Islet precursor cell (in vitro differentiated cells): ENCODE measurements at regions not wholly inside any gene's neighbourhood (a gene's known extent, or its start where the extent isn't known, plus 50 kb on each side); places are given as distances from the start of the nearest gene placed in this dataset.
A peak's percentile ranks its signal among the peaks of the same experiment; 100 is the strongest.
"Not testable (repeated sequence)": the region's sequence is repeated elsewhere in the genome, so short reads cannot be mapped to it uniquely, and the experiment has no call there.

Experiments used
- DNase-seq: peaks from one replicate; pipeline ENCODE4 v3.0.0-alpha.2; 2018

DNA sequence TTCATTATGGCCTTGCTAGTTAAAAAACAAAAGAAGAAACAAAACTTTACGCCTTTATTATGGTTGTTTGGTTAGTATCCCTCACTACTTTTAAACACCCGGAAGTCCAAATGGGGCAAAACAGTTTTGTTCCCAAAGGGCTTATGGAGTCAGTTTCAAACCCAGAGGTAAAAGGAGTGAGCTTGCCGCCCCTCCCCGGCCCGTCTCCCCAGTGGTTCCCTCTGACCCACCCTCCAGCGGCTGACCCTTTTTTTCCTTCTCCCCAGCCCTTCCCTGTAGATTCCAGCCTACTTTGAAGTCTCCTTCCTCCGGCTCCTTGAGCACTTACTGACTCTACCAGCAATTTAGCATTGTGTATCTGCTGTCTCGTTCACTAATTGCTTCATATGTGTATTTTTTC lies 209.2 kb downstream of the ICOS start:
- peak; percentile 73 for DNase-seq

DNA sequence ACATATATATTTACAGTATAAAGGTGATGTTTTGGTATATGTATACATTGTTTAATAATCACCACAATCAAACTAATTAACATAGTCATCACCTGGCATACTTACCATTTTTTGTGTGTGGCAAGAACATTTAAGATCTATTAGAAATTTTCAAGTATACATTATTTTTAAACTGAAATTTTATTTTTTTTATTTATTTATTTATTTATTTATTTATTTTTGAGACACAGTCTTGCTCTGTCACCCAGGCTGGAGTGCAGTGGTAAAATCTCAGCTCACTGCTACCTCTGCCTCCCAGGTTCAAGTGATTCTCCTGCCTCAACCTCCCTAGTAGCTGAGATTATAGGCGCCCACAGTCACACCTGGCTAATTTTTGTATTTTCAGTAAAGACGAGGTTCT lies 210.5 kb downstream of the ICOS start:
- DNase-seq = not testable (repeated sequence)

DNA sequence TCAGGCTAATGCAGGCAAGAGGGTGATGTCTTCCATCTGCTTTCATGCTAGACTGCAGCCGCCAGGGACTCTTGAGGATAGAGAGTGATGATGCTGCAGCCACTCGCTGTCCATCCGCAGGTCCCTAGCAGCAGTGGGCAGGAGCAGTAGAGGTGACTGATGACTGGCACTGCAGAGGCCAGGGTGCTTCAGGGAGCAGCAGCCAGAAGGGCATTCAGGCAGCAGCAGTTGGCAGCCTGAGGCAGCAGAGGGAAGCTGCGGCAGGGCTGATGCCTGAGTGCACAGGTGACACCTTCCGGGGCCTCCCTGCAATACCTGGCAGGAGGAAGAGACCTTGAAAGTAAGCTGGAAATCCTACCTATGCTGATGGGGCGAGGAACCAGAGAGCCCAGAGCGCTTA lies 214.2 kb downstream of the ICOS start:
- no peak for DNase-seq

DNA sequence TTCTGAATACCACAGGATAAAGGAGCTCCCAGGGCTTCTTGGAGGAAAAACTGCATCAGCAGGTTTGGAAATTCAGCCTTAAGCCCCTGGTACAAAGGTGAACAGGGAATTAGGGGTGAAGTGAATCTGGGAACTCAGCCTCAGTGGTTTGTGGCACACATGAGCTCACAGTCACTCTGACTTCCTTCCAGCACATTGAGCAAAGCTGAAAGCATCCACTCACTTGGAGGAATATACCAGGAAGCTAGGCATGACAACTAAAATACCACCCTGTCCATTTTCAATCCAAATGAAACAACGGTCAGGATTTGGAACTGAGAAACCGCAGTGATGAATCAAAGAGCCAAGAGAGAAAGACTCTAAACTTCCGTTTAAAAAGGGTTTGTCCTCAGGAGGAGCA lies 216.1 kb downstream of the ICOS start:
- DNase-seq = no peak

DNA sequence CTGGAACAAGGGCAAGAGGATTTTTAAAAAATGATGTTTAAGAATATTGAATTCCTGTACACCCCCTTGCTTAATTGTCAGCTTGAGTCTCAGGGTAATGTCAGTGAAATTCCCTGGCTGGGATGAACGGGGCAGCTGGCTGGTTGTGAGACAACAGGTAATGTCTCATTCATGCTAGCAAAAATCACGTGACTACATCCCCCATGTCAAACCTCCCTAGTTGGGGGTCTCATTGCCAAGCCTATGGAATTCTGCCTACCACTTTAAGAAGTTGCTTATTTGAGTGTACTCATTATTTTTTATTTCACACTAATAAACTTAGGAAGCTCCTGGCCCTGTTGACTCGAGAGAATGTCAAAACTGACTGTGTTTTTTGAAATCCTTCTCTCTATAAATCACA lies 218.3 kb downstream of the ICOS start:
- DNase-seq = no peak

DNA sequence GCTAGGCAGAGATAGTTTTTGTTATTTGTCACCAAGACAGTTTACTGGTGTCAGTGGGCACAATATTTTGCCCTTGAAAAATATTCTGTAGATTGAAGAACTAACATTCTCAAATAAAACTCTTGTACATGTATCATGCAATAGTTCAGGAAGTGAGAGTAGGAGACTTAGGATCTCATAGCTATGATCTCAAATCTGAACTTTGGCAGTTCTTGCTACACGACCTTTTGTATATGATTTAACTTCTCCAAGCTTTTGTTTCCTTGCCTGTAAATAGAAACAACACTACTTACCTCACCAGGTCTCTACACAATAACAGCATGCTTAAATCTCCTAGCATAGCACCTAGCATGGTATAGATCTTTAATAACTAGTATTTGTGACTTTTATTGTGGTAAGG lies 219.9 kb downstream of the ICOS start:
- DNase-seq = no peak

DNA sequence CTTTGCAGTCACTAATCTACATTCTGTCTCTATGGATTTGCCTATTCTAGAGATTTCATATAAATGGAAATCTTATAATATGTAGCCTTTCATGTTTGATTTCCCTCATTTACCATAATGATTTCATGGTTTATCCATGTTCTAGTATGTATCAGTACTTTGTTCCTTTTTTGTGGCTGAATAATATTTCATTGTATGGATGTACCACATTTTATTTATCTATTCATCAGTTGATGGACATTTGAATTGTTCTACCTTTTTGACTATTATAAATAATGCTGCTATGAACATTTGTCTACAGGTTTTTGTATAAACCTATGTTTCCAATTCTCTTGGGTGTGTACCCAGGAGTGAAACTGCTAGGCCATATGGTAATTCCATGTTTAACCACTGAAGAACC lies 221.1 kb downstream of the ICOS start:
- DNase-seq = no peak

DNA sequence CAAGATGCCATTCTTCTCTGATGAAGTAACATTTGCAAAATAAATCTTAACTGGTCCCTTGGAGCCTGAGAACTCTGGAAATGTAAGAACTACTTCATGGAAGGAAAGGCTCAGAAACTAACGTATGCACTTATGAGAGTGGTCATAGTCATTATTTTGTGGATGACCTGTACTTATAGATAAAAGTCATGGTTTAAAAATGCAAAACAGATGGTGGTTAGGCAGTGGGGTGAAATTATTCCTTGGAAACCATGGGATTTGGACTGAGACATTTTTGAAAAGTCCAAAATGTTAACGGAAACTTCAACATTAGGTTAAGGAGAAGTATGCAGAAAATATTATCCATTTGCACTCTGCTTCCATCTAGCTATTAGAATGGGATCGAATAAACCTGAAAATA lies 223.0 kb downstream of the ICOS start:
- no peak for DNase-seq

DNA sequence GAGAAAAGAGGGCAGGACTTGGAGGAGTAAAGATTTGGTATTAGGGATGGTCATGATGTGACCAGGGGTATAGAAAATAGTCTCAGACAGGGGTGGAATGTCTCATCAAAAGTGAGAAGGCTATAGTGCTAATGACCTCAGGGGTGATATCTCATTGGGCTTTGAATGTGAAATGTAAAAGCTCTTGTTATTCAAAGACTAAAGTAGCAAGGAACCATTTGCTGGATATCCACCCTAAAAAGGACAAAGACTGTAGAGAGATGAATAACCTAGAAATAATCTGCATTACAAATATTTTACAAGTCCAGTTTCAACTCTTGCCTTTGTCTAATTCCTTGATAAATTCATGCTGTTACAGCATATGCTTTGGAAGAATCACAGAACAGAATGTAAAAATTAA lies 224.4 kb downstream of the ICOS start:
- no peak for DNase-seq

DNA sequence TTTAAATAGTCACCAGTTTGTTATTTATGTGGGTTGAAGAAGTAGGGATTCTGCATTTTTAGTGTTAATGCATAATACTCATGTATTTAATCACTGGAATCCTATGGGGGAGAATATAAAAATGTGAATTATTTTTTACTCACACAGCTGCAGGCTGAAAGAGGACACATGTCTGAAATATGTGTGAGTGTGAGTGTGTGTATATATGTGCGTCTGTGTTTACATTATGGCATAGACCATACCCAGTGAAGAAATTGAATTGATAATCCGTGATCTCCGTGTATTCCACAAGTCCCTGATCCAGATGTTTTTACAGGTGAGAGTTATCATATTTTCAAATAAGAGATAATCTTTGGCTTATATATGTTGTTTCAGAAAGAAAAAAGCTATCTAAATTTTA lies 225.3 kb downstream of the ICOS start:
- DNase-seq = no peak

DNA sequence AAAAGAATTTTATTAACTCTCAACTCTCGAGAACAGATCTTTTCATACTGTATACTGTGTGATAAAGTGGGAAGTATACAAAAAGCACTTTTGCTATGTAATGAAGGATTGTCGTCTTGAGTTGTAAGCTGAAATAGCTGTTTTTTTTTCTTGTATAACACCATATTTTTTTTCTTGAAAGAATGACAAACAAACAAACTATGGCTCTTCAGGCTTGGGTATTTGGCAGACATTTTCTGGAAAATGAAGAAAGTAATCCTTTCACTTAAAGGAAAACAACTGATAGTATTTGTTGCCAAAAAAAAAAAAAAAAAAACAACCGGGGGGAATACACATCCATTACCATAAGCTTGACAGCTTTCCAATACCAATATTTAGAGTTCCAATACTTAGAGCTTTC lies 230.4 kb downstream of the ICOS start:
- DNase-seq = no peak

DNA sequence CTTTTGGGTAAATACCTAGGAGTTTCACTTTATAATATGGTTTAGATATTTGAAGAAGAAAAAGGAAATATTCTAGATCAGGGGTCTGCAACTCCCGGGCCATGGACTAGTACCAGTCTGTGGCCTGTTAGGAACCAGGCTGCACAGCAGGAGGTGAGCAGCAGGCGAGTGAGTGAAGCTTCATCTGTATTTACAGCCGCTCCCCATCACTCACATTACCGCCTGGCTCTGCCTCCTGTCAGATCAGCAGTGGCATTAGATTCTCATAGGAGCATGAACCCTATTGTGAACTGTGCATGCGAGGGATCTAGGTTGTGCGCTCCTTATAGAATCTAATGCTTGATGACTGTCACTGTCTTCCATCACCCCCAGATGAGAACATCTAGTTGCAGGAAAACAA lies 231.1 kb downstream of the ICOS start:
- DNase-seq = not testable (repeated sequence)

DNA sequence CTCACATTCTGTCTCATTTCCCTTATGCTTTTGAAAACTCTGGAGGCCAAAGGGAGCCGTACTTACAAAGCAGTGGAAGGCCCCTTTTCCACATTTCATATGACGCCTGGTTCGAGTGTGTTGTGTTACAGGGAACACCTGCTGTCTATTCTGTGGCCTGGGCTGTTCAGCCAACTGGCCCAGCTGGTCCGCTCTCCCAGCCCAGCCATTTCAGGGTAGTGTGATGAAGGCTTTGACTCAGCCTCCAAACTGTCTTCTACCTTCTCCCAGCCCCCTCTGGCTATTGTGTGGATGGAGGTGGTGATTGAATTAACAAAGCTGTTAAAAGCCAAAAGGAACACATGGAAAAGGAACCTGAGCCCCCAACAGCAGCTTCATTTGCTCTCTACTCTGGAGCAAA lies 233.8 kb downstream of the ICOS start:
- no peak for DNase-seq

DNA sequence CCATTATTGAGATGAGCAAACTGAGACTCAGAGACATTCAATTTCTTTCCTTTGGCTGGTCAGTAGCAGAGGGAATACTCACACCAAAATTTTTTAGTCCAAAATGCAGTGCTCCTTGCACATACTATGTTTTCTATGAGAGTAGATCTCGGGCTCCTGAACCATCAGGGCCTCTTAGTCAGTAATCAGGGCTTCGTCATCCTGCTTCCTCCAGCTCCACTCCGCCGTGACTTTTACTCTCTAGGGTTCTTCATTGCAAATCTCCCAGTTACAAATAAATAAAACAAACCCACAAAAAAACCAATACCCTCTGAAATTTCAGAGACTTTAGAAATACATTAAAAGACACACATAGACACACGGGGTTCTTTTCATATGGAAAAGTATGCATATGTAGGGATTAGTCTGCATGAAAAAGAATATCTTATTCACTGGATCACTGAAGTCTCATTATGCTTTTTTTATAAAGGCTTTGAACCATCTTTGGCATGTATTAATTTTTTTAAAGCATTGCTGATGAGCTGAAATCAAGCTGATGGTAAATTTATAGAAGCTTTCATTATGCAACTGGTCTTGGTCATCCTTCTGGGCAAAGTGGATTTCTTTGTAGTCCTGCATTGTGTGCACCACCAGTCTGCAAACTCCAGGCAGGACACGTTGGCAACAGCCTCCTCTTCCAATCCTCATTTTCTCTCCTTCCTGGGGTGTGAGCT lies 235.0 kb downstream of the ICOS start:
- DNase-seq = no peak

DNA sequence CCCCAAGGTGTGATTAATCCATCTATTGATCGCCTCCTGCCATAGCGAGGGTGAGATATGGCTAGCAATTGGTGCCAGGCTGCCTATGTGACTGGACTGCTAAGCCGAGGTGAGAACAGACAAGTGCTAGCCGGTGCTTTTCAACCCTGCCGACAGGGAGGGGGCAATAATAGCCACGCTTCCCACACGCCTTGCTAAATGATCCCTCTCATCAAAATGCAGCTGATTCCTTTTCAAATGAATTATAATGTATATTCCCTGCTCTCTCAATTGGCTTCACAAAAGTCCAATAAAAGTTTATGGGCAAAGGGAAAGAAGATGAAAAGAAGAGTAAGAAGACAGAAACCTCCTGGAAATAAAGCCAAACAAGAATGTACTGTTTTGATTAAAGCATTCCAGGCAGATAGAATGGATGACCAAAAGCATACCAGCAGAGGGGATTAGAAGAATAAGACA lies 235.6 kb downstream of the ICOS start:
- no peak for DNase-seq

DNA sequence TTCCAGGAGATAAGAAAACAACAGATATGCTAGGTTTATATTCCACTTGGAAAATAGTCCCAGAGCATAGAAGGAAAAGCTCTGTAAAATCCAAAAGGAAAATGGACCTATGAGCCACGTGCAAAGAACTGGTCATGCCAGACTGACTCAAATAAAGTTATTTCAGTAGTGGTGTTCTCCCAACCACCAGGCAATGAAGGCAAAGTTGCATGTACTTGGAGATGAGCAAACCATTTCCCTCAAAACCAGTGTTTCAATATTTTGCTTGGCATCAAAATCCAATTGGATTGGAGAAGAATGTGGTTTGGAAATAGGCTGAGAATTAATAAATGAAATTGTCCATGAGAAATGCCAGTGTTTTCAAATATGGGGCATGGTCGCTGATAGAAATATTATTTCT lies 237.5 kb downstream of the ICOS start:
- DNase-seq = no peak

DNA sequence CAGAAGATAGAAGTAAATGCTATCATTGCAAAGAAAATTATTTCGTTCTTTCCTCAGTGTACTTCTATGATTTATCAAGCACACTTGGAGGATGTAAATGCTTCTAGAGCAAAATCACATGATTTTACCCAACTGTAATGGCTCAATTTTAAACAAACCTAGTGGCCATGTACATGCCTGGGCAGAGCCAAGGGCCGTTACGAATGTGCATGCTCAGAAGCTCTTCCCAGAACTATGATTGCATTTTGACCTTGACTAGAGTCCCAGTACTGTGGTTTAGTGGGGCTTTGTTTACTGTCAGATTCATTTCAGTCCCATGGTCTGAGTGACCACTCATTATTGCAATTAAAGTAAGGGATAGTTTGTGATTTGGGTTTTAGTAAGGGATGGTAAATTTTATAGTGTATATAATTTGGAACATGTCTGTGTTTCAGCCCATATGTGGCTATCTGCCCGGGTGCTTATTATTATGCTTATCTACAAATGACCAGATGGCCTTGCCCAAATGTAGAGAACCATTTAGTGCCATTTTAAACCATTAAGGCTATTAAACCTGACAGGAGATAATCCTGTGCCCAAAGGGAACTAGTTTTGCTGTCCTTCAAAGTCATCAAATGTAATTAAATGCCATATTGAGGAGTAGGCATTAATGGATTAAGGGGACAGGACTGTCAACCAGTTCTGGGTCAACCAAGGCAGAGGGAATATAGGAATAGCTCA lies 239.1 kb downstream of the ICOS start:
- no peak for DNase-seq

DNA sequence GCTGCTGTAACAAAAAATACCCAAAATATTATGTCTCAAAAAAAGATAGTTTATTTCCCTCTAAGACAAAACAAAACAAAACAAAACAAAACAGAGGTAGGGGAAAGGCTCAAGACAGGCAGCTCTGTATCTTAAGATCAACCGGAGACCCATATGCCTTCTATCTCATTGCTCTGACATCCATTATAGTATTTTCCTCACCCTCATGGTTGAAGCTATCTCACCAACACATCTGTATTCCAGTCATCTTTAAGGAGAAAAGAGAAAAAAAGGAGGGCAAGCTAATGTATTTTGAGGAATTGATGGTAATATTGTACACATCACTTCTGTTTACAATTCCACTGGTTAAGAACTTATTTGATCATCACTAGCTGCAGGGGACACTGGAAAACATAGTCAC lies 239.7 kb downstream of the ICOS start:
- no peak for DNase-seq

DNA sequence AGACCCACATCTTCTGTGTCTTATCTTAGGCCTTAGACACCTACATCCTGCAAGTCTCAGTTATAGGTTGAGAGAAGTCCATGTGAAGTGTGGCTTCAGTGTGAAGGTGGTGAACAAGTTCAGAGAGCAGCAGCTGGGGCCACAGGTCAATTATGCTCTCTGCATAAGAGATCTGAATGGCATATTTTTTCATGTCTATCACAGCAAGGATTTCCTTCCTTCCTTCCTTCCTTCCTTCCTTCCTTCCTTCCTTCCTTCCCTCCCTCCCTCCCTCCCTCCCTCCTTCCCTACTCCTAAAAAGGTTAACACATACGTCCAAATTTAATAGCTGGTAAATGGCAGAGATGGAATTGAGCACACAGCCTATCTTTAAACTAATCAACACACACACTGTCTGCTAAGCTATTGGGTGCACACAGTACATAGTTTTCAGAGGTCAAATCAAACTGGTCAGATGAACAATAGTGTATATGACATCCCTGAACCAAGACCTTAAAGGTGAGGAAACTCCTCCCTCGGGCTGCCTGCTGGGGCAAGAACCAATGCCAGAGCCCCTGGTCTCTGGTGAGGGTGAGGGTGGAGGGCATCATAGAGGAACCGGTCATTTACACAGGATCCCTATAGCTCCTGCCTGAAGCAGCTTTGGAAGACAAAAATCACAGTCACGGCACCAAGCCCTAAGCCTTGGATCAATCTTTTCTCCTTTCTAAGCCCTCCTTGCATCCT lies 240.9 kb downstream of the ICOS start:
- DNase-seq = no peak

DNA sequence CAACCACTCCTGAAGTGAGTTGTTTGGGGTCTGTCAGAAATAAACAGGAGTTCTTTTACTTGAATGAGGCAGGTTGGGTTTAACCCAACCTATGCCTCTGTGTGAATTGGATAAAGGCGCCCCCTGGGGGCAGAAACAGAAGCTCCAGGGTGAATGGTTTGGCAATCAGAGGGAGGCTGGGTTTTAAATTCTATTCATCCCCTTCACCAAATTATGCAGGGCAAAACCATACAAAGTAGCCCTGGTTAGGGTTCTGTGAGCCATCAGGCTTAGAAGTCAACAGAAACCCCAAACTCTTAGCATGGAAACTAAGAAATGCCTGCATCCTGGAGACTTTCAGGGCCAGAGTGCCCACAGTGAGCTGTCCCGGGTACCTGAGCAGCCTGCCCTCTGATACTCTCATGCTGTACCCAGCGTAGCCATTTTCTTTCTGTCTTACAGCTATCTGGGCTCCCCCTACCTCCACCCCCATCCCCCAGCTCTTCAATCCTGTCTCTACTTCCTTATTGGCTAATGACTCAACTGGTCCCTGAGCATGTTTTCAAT lies 241.5 kb downstream of the ICOS start:
- peak; percentile 68 for DNase-seq

DNA sequence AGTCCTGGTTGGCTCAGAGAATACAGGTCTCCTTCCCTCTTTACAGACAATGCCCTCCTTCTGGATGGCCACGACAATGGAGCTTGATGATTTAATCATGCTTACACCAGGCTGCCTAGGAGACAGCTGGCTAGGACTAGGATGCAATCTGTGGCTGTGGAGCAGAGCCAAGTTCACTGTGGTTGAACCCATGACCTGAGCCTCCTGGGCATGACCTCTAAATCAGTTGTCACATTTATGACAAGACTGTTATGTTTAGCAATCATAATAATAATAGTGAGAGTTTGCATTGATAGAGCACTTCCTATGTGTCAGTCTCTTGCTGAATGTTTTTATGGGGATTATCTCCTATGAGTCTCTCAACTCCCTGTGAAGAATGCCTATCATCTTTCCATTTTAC lies 244.1 kb downstream of the ICOS start:
- DNase-seq = no peak

DNA sequence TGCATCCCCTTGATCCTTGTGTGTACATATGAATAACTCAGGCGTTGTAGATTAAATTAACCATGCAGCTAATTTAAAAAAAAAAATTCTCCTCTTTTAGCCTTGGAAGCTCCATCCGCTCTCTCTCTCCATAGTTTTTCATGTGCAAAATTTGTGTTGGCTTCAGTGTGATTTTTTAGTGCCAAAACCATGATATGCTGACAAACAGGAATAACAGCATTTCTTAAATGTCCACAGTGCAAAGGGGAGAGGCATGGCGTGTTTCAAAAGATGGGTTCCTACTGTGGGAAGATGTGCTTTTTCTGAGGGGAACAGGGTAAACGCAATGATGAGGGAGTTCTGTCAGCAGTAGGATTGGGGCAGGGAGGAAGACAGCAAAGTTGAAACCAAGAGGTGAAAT lies 247.0 kb downstream of the ICOS start:
- no peak for DNase-seq

DNA sequence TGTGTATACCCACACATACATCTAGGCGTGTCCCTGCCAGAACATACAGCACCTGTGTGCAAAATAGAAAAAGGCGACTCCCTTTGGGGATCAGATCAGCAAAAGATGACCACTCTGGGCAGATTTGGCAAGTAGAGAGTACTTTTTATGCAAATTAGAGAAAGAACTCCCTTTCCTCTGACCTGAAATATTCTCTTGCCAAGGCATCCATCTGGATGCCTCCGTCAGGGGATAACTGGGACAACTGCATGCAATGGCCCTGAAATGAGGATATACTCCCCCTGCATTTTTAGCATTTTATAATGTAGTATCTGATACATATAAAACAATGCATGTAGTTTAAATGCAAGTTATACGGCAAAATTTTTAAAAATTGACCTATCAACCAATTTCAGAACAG lies 247.7 kb downstream of the ICOS start:
- DNase-seq = no peak
